ENCODE measurements at regions not wholly inside any gene's neighbourhood (a gene's known extent, or its start where the extent isn't known, plus 50 kb on each side); places are given as distances from the start of the nearest gene placed in this dataset.

DNA sequence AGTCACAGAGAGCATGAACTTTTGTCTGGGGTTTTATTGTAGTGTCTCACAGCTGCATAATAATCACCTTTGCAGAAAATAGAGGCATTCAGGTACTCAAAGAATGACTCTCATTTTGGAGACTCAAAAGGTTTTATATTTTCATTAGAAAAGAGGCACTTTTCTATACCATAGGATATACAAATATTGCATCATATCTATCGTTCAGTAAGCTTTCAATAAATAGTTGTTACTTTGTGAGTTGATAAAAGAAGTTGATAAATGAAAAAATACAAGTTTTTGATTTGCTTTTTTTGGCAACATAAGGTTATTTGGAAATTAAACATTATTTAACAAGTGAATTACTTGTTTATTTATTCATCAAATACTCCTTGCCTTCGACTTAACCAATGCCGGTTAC, 279.9 kb downstream of the ARL4A start:
- TF ChIP-seq EZH2phosphoT487 (IDR thresholded peaks at IDR 0.05; ENCODE audit: insufficient read depth, low read depth) (no peak), EZH2 (IDR thresholded peaks at IDR 0.05; ENCODE audit: insufficient read depth, poor library complexity, severe bottlenecking) (no peak)

All from GM23248 (cell line).